ENCODE measurements at regions not wholly inside any gene's neighbourhood (a gene's known extent, or its start where the extent isn't known, plus 50 kb on each side); places are given as distances from the start of the nearest gene placed in this dataset.
"Not testable (repeated sequence)": the region's sequence is repeated elsewhere in the genome, so short reads cannot be mapped to it uniquely, and the experiment has no call there.

GRCh38 chr6:155881826-155882526, 426.3 kb upstream of the NOX3 start:
- TF ChIP-seq CTCF (IDR thresholded peaks at IDR 0.05; ENCODE audit: insufficient read depth, low read length, poor library complexity, severe bottlenecking), result no peak
- DNase-seq (ENCODE audit: low read depth), result no peak
- H3K36me3 ChIP-seq (ENCODE audit: control insufficient read depth, insufficient read depth, low read length), result no peaks in the 10 kb centered on the region

GRCh38 chr6:155880900-155881299, 425.3 kb upstream of the NOX3 start:
- DNase-seq (ENCODE audit: low read depth), result no peak
- Histone ChIP-seq H3K27me3 (ENCODE audit: control insufficient read depth, insufficient read depth, low read length) (no peaks in the 10 kb centered on the region), H3K4me3 (ENCODE audit: low read depth, low read length) (no peak overlapping the region), H3K36me3 (ENCODE audit: control insufficient read depth, insufficient read depth, low read length) (no peaks in the 10 kb centered on the region)
- no peak for TF ChIP-seq CTCF (IDR thresholded peaks at IDR 0.05; ENCODE audit: insufficient read depth, low read length, poor library complexity, severe bottlenecking)

More at GRCh38 chr6:155881826-155882526, 426.3 kb upstream of the NOX3 start:
- Histone ChIP-seq H3K27me3 (ENCODE audit: control insufficient read depth, insufficient read depth, low read length) (no peaks in the 10 kb centered on the region), H3K4me3 (ENCODE audit: low read depth, low read length) (no peak overlapping the region)

- TF ChIP-seq CTCF (IDR thresholded peaks at IDR 0.05; ENCODE audit: insufficient read depth, low read length, poor library complexity, severe bottlenecking), result no peak
Observed at GRCh38 chr6:155872961-155873360, 417.3 kb upstream of the NOX3 start.

GRCh38 chr6:155867682-155868081, 412.0 kb upstream of the NOX3 start:
- TF ChIP-seq CTCF (IDR thresholded peaks at IDR 0.05; ENCODE audit: insufficient read depth, low read length, poor library complexity, severe bottlenecking), result no peak
- DNase-seq (ENCODE audit: low read depth), result no peak
- no peak overlapping the region for H3K4me3 ChIP-seq (ENCODE audit: low read depth, low read length)
- H3K27me3 ChIP-seq (ENCODE audit: control insufficient read depth, insufficient read depth, low read length), result no peaks in the 10 kb centered on the region
- no peaks in the 10 kb centered on the region for H3K36me3 ChIP-seq (ENCODE audit: control insufficient read depth, insufficient read depth, low read length)

More at GRCh38 chr6:155872961-155873360, 417.3 kb upstream of the NOX3 start:
- Histone ChIP-seq H3K4me3 (ENCODE audit: low read depth, low read length) (no peak overlapping the region), H3K36me3 (ENCODE audit: control insufficient read depth, insufficient read depth, low read length) (no peaks in the 10 kb centered on the region), H3K27me3 (ENCODE audit: control insufficient read depth, insufficient read depth, low read length) (no peaks in the 10 kb centered on the region)
- DNase-seq (ENCODE audit: low read depth), result no peak

GRCh38 chr6:155866676-155867390, 411.2 kb upstream of the NOX3 start:
- H3K4me3 ChIP-seq (ENCODE audit: low read depth, low read length); H3K36me3 ChIP-seq (ENCODE audit: control insufficient read depth, insufficient read depth, low read length); DNase-seq (ENCODE audit: low read depth): not testable (repeated sequence)

GRCh38 chr6:155861821-155862220, 406.2 kb upstream of the NOX3 start:
- Histone ChIP-seq H3K4me3 (ENCODE audit: low read depth, low read length) (no peak overlapping the region), H3K36me3 (ENCODE audit: control insufficient read depth, insufficient read depth, low read length) (no peaks in the 10 kb centered on the region), H3K27me3 (ENCODE audit: control insufficient read depth, insufficient read depth, low read length) (no peaks in the 10 kb centered on the region)
- no peak for TF ChIP-seq CTCF (IDR thresholded peaks at IDR 0.05; ENCODE audit: insufficient read depth, low read length, poor library complexity, severe bottlenecking)
- DNase-seq (ENCODE audit: low read depth), result no peak

More at GRCh38 chr6:155866676-155867390, 411.2 kb upstream of the NOX3 start:
- not testable (repeated sequence) for H3K27me3 ChIP-seq (ENCODE audit: control insufficient read depth, insufficient read depth, low read length)

GRCh38 chr6:155858906-155859305, 403.3 kb upstream of the NOX3 start:
- H3K4me3 ChIP-seq (ENCODE audit: low read depth, low read length); H3K27me3 ChIP-seq (ENCODE audit: control insufficient read depth, insufficient read depth, low read length); H3K36me3 ChIP-seq (ENCODE audit: control insufficient read depth, insufficient read depth, low read length); DNase-seq (ENCODE audit: low read depth): not testable (repeated sequence)
